Neural progenitor cell (in vitro differentiated cells): ENCODE measurements at regions not wholly inside any gene's neighbourhood (a gene's known extent, or its start where the extent isn't known, plus 50 kb on each side); places are given as distances from the start of the nearest gene placed in this dataset.

Experiments
- DNase-seq: peaks from one replicate; pipeline ENCODE4 v3.0.0-alpha.2; 2016; ENCODE audit warnings: low spot score
- H2AFZ ChIP-seq: fragments of 200-600 bp; sonication (generic); replicated peaks from 2 replicates; pipeline ENCODE4 v1.6.1; 2016; ENCODE audit warnings: antibody characterized with exemption
- H3F3A ChIP-seq: fragments of 200-600 bp; sonication (generic); 2 replicates; pipeline ENCODE4 v1.6.1; 2016; ENCODE audit warnings: antibody characterized with exemption, low read depth
- H3K27ac ChIP-seq: fragments of 200-600 bp; sonication (generic); 2 replicates; pipeline ENCODE4 v1.5.1; 2016; ENCODE audit warnings: mild to moderate bottlenecking
- H3K27me3 ChIP-seq: fragments of 200-600 bp; sonication (generic); 2 replicates; pipeline ENCODE4 v1.6.1; 2016; ENCODE audit warnings: mild to moderate bottlenecking, moderate library complexity
- H3K36me3 ChIP-seq: fragments of 200-600 bp; sonication (generic); 2 replicates; pipeline ENCODE4 v1.5.1; 2016
- H3K4me1 ChIP-seq: fragments of 200-600 bp; sonication (generic); 2 replicates; pipeline ENCODE4 v1.6.1; 2016; ENCODE audit warnings: mixed run types
- H3K4me2 ChIP-seq: fragments of 200-600 bp; sonication (generic); 2 replicates; pipeline ENCODE4 v1.6.1; 2016
- H3K4me3 ChIP-seq: fragments of 200-600 bp; sonication (generic); 2 replicates; pipeline ENCODE4 v1.5.1; 2016
- H3K79me2 ChIP-seq: fragments of 200-600 bp; sonication (generic); 2 replicates; pipeline ENCODE4 v1.6.1; 2016; ENCODE audit warnings: low read depth
- H3K9ac ChIP-seq: fragments of 200-600 bp; sonication (generic); 2 replicates; pipeline ENCODE4 v1.6.1; 2016
- H3K9me3 ChIP-seq: fragments of 200-600 bp; sonication (generic); 2 replicates; pipeline ENCODE4 v1.5.1; 2016; ENCODE audit warnings: low read depth
- H4K20me1 ChIP-seq: fragments of 200-600 bp; sonication (generic); 2 replicates; pipeline ENCODE4 v1.6.1; 2016; ENCODE audit warnings: low read depth
- H3K27ac Mint-ChIP-seq: 3 replicates; pipeline ENCODE4 v1.8.0; 2021; ENCODE audit warnings: mixed read lengths
- H3K27me3 Mint-ChIP-seq: 2 replicates; pipeline ENCODE4 v1.8.0; 2022; ENCODE audit warnings: low read depth, mild to moderate bottlenecking, inconsistent platforms, moderate library complexity, mixed read lengths; ENCODE audit not compliant: insufficient read depth
- H3K36me3 Mint-ChIP-seq: 3 replicates; pipeline ENCODE4 v1.8.0; 2021; ENCODE audit warnings: mixed read lengths
- H3K4me1 Mint-ChIP-seq: 3 replicates; pipeline ENCODE4 v1.8.0; 2021; ENCODE audit warnings: mixed read lengths
- H3K4me3 Mint-ChIP-seq: 3 replicates; pipeline ENCODE4 v1.8.0; 2021; ENCODE audit warnings: mild to moderate bottlenecking, moderate library complexity, mixed read lengths
- H3K9me3 Mint-ChIP-seq: 3 replicates; pipeline ENCODE4 v1.8.0; 2020; ENCODE audit warnings: mixed read lengths
- EZH2 ChIP-seq: fragments of 200-600 bp; sonication (generic); IDR thresholded peaks from 2 replicates; pipeline ENCODE4 v1.6.1; 2017; ENCODE audit warnings: antibody characterized with exemption, mild to moderate bottlenecking, moderate library complexity
- EZH2phosphoT487 ChIP-seq: fragments of 200-600 bp; sonication (generic); IDR thresholded peaks from 2 replicates; pipeline ENCODE4 v1.6.1; 2017; ENCODE audit warnings: antibody characterized with exemption
- TF ChIP-seq, protein P1 (sequence below): fragments of 200-600 bp; sonication (generic); IDR thresholded peaks from 2 replicates; pipeline ENCODE4 v1.5.1; 2017; ENCODE audit warnings: antibody characterized with exemption, mild to moderate bottlenecking

DNA sequence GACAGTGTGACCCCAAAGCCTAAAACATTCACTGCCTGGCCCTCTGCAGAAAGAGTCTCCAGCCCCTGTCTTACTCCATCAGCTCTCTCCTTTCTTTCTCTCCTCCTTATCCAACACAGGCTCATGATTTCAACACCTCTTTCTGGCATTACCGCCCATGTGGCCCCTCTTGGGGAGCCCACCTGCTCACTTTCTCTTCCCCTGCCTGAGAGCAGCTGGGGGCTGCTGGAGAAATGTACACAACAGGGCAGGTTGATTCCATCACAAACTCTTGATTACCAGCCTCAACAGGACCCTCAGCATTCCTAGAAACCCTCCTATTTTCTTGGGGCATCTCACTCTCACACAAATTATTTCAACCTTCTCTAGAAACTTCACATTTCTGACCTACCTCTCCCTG, 98.3 kb downstream of the ABHD5 start:
- Histone ChIP-seq H3K4me1 (peaks cover 11% of the 10 kb centered on the region), H3K9me3 (no peaks in the 10 kb centered on the region), H3K9ac (no peak overlapping the region), H3K4me3 (no peak overlapping the region), H3K27ac (no peak overlapping the region), H2AFZ (no peak overlapping the region), H3K36me3 (no peaks in the 10 kb centered on the region), H3K4me2 (no peak overlapping the region), H3K79me2 (no peaks in the 10 kb centered on the region), H3K27me3 (no peaks in the 10 kb centered on the region), H4K20me1 (no peaks in the 10 kb centered on the region), H3F3A (no peaks in the 10 kb centered on the region)
- no peak for DNase-seq
- peaks cover 5% of the 10 kb centered on the region for H3K4me1 Mint-ChIP-seq
- no peak overlapping the region for H3K27ac Mint-ChIP-seq
- H3K36me3 Mint-ChIP-seq, result no peaks in the 10 kb centered on the region
- no peaks in the 10 kb centered on the region for H3K9me3 Mint-ChIP-seq
- no peak for TF ChIP-seq EZH2
- TF ChIP-seq EZH2phosphoT487, result no peak
- TF ChIP-seq, protein P1, sequence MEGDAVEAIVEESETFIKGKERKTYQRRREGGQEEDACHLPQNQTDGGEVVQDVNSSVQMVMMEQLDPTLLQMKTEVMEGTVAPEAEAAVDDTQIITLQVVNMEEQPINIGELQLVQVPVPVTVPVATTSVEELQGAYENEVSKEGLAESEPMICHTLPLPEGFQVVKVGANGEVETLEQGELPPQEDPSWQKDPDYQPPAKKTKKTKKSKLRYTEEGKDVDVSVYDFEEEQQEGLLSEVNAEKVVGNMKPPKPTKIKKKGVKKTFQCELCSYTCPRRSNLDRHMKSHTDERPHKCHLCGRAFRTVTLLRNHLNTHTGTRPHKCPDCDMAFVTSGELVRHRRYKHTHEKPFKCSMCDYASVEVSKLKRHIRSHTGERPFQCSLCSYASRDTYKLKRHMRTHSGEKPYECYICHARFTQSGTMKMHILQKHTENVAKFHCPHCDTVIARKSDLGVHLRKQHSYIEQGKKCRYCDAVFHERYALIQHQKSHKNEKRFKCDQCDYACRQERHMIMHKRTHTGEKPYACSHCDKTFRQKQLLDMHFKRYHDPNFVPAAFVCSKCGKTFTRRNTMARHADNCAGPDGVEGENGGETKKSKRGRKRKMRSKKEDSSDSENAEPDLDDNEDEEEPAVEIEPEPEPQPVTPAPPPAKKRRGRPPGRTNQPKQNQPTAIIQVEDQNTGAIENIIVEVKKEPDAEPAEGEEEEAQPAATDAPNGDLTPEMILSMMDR, result no peak
- H3K27me3 Mint-ChIP-seq, result peaks cover 4% of the 10 kb centered on the region
- no peak overlapping the region for H3K4me3 Mint-ChIP-seq

DNA sequence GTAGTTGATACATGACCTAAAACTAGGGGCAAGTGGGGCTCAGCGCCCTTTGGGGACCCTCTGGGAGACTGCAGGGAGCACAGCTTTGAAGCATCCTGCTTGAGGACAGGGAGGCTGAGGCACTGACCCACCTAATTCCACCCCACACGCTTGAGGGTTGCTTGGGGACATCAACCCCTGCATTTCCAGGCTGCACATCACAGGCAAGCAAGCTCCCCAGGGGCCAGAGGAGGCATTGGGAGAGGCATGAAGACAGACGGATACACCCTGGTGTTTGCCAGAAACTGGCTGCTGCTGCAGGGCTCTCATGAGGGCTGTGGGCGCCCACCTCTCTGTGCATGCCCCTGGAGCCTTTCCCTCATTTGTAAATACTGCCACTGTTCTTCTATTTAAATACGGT, 99.3 kb downstream of the ABHD5 start:
- Mint-ChIP-seq H3K27ac (no peak overlapping the region), H3K4me1 (peaks cover 5% of the 10 kb centered on the region), H3K9me3 (no peaks in the 10 kb centered on the region), H3K4me3 (no peak overlapping the region), H3K36me3 (no peaks in the 10 kb centered on the region), H3K27me3 (peaks cover 7% of the 10 kb centered on the region)
- Histone ChIP-seq H3K79me2 (no peaks in the 10 kb centered on the region), H4K20me1 (no peaks in the 10 kb centered on the region), H3K27me3 (no peaks in the 10 kb centered on the region), H3F3A (no peaks in the 10 kb centered on the region), H3K36me3 (no peaks in the 10 kb centered on the region), H3K4me1 (peaks cover 11% of the 10 kb centered on the region), H2AFZ (no peak overlapping the region), H3K4me3 (no peak overlapping the region), H3K27ac (no peak overlapping the region), H3K9ac (no peak overlapping the region), H3K9me3 (no peaks in the 10 kb centered on the region), H3K4me2 (no peak overlapping the region)
- no peak for DNase-seq
- no peak for TF ChIP-seq EZH2
- TF ChIP-seq, protein P1, result no peak
- no peak for TF ChIP-seq EZH2phosphoT487

DNA sequence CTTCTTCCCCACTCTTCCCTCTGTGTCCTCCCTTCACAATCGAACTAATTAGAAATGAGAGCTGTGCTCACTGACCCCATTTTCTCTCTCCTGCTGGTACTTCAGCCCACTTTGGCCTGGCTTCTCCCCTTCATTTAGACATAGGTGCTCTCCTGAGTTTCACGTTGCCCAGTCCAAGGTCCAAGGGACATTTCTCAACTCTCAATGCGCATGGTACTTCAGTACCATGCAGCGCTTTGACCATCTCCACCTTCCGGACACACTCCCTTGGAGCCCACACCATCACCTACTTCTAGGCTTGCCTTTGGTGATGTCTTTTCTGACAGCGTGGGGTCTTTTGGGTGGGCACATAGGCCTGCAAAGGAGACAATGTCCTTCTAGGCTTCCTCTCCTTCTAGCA, 99.7 kb downstream of the ABHD5 start:
- H3K79me2 ChIP-seq, result no peaks in the 10 kb centered on the region
- peaks cover 11% of the 10 kb centered on the region for H3K4me1 ChIP-seq
- H3K4me2 ChIP-seq, result no peak overlapping the region
- H3K36me3 ChIP-seq, result no peaks in the 10 kb centered on the region
- no peaks in the 10 kb centered on the region for H3K36me3 Mint-ChIP-seq
- H4K20me1 ChIP-seq, result no peaks in the 10 kb centered on the region
- TF ChIP-seq, protein P1, result no peak
- TF ChIP-seq EZH2phosphoT487 (no peak), EZH2 (no peak)
- no peaks in the 10 kb centered on the region for H3K9me3 ChIP-seq
- H3K4me3 ChIP-seq, result no peak overlapping the region
- no peak for DNase-seq
- H3K27ac ChIP-seq, result no peak overlapping the region
- no peak overlapping the region for H2AFZ ChIP-seq
- no peaks in the 10 kb centered on the region for H3K27me3 ChIP-seq
- no peaks in the 10 kb centered on the region for H3K9me3 Mint-ChIP-seq
- H3K4me1 Mint-ChIP-seq, result peaks cover 3% of the 10 kb centered on the region
- no peak overlapping the region for H3K4me3 Mint-ChIP-seq
- no peak overlapping the region for H3K27ac Mint-ChIP-seq
- no peak overlapping the region for H3K9ac ChIP-seq
- H3K27me3 Mint-ChIP-seq, result peaks cover 7% of the 10 kb centered on the region
- no peaks in the 10 kb centered on the region for H3F3A ChIP-seq

DNA sequence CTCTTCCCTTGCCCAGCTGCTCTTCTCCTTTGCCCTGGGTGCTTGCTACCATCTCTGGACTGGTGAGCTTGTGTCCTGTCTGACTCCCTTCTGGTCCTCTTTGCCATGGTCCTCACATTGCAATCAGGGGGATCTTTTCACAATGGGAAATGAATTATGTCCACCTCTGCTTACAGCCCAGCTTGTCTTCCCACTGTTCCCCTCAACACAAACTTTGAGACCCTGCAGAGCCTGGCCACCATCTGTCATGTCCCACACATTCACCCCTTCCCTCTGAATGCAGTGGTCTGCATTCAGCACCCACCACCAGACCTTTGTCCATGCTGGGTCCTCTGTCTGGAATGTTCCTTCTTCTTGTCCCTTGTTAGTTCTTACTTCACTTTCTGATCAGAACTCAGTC, 100.5 kb downstream of the ABHD5 start:
- Histone ChIP-seq H3K79me2 (no peaks in the 10 kb centered on the region), H3F3A (no peaks in the 10 kb centered on the region), H2AFZ (no peak overlapping the region), H3K27ac (no peak overlapping the region), H4K20me1 (no peaks in the 10 kb centered on the region), H3K4me2 (no peak overlapping the region), H3K4me3 (no peak overlapping the region), H3K4me1 (peaks cover 3% of the 10 kb centered on the region), H3K9me3 (no peaks in the 10 kb centered on the region), H3K27me3 (no peaks in the 10 kb centered on the region), H3K9ac (no peak overlapping the region), H3K36me3 (no peaks in the 10 kb centered on the region)
- no peaks in the 10 kb centered on the region for H3K4me1 Mint-ChIP-seq
- H3K27me3 Mint-ChIP-seq, result peaks cover 5% of the 10 kb centered on the region
- no peaks in the 10 kb centered on the region for H3K9me3 Mint-ChIP-seq
- no peak for TF ChIP-seq EZH2
- no peak for TF ChIP-seq EZH2phosphoT487
- TF ChIP-seq, protein P1, result no peak
- H3K36me3 Mint-ChIP-seq, result no peaks in the 10 kb centered on the region
- H3K4me3 Mint-ChIP-seq, result no peak overlapping the region
- DNase-seq, result no peak
- H3K27ac Mint-ChIP-seq, result no peak overlapping the region
